ENCODE measurements at regions not wholly inside any gene's neighbourhood (a gene's known extent, or its start where the extent isn't known, plus 50 kb on each side); places are given as distances from the start of the nearest gene placed in this dataset.
"Not testable (repeated sequence)": the region's sequence is repeated elsewhere in the genome, so short reads cannot be mapped to it uniquely, and the experiment has no call there.

DNA sequence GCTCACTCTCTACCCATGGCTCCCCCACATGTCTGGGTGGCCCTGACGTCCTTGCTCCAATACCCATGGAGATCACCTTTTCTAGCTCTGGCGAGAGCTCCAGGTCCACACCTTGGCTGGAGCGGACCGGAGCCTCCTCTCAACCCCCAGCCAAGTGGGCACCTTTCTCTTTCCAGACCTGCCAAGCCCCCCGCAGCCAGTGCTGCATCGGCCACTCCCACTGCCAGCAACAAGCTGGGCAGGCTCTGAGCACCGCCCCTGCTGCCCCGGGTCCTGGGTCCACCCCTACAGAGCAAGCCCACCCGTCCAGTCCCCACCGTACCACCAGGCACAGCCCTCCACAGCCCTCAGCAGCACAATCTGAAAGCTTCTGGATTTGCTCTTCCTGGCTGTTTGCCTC, 98.2 kb upstream of the C14orf180 start (continued):
- no peak for TF ChIP-seq HNRNPL (IDR thresholded peaks at IDR 0.05; ENCODE audit: low read depth, low read length)
- TF ChIP-seq ZBTB26 (CRISPR knock-in tag; IDR thresholded peaks at IDR 0.05) = no peak
- no peak for TF ChIP-seq CBX2 (IDR thresholded peaks at IDR 0.05; ENCODE audit: insufficient read depth, low read length, poor library complexity, severe bottlenecking)
- TF ChIP-seq SIN3B (IDR thresholded peaks at IDR 0.05; ENCODE audit: low read depth) = no peak
- no peak for TF ChIP-seq ZNF354B (CRISPR knock-in tag; IDR thresholded peaks at IDR 0.05)
- no peak for TF ChIP-seq ZFP91 (CRISPR knock-in tag; IDR thresholded peaks at IDR 0.05)
- TF ChIP-seq CUX1 (CRISPR knock-in tag; IDR thresholded peaks at IDR 0.05) = no peak

GRCh38 chr14:104482017-104482416, 97.5 kb upstream of the C14orf180 start:
- 1% methylated on average over 7 of the region's 9 CpGs for WGBS (ENCODE audit: insufficient coverage, low coverage, missing lambda C conversion rate)
- ATAC-seq; H3K4me3 ChIP-seq; CTCF ChIA-PET (ENCODE audit: low intra/inter-chr PET ratio); H3K27ac ChIP-seq (ENCODE audit: extremely low read depth, low read depth, low read length); in situ Hi-C loops (cut with MboI); H3K4me2 ChIP-seq (ENCODE audit: insufficient read depth, low read length); H3K9ac ChIP-seq (ENCODE audit: insufficient read depth in 1 of 2, low read depth in 2 of 2, low read length in 2 of 2); BruUV-seq (replicated peaks); H3K79me2 ChIP-seq (ENCODE audit: control insufficient read depth, insufficient read depth, low read length); H3K4me1 ChIP-seq (replicated peaks in 1 of 2; ENCODE audit: control insufficient read depth in 2 of 2, insufficient read depth in 2 of 2, low read length in 2 of 2); DNase-seq (ENCODE audit: extremely low read depth in 1 of 4, low spot score in 3 of 4); FAIRE-seq; POLR2A ChIA-PET; H3K9me3 ChIP-seq (replicated peaks; ENCODE audit: control insufficient read depth, insufficient read depth, low read depth, low read length); H4K20me1 ChIP-seq (replicated peaks; ENCODE audit: control insufficient read depth, insufficient read depth, low read length); H3K27me3 ChIP-seq (ENCODE audit: control insufficient read depth in 2 of 2, insufficient read depth in 2 of 2, low read length in 2 of 2); intact Hi-C loops (cut with micrococcal nuclease); H2AFZ ChIP-seq (ENCODE audit: low read depth, low read length); H3K36me3 ChIP-seq (ENCODE audit: control insufficient read depth, insufficient read depth, low read length); H3K9me1 ChIP-seq (ENCODE audit: control insufficient read depth, insufficient read depth, low read length): not testable (repeated sequence)

All from K562 (cell line).